Erythroblast (primary cell): ENCODE measurements at regions not wholly inside any gene's neighbourhood (a gene's known extent, or its start where the extent isn't known, plus 50 kb on each side); places are given as distances from the start of the nearest gene placed in this dataset.
A peak's percentile ranks its signal among the peaks of the same experiment; 100 is the strongest.
"Not testable (repeated sequence)": the region's sequence is repeated elsewhere in the genome, so short reads cannot be mapped to it uniquely, and the experiment has no call there.

Experiments used
- DNase-seq, 2 experiments: peaks; one replicate each; lab custom pipeline; 2025; lab: John Stamatoyannopoulos, UW
- GATA1 ChIP-seq: IDR thresholded peaks from 2 replicates; pipeline ENCODE4 v1.6.1; 2011; ENCODE audit warnings: low read depth, mild to moderate bottlenecking, control low read depth, low read length, moderate library complexity
- POLR2A ChIP-seq: IDR thresholded peaks from 2 replicates; pipeline ENCODE4 v1.6.1; 2011; ENCODE audit warnings: mild to moderate bottlenecking, low read length

DNA sequence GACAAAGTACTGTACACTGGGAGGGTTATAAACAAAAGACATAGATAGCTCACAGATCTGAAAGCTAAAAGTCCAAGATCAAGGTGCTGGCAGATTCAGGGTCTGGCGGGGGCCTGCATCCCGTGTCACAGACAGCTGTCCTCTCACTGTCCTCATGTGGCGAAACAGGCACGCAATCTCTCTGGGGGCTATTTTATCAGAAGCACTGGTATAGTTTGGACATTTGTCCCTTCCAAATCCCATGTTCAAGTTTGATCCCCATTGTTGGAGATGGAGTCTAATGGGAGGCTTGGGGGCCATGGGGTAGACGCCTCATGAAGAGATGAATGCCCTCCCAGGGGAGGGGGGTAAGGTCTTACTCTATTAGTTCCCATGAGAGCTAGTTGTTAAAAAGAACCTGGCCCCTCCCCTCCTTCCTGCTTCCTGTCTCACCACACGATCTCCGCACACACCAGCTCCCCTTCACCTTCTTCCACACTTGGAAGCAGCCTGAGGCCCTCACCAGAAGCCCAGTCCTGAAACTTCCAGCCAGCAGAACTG is 72.5 kb upstream of the UCN3 start:
- TF ChIP-seq POLR2A, result no peak
- no peak for TF ChIP-seq GATA1
- DNase-seq, result no peak

DNA sequence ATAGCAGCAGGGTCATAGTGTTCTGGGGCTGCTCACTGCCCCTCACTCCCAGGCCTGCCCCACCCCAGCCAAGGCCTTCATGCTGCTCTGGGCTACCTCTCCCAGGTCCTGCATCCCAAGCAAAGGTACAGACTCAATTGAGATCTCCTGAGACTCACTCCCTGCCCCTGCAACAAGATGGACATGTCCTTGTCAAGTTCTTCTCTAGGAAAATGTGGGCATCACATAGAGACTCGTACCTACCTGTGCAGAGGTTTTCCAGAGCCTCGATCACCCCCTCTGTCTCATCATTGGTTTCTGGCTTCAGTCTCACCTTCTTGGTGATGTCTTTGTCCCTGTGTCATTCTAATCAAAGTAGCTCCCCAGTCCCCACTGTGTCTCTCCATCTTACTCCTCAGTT is 71.8 kb upstream of the UCN3 start:
- DNase-seq, result not testable (repeated sequence)

DNA sequence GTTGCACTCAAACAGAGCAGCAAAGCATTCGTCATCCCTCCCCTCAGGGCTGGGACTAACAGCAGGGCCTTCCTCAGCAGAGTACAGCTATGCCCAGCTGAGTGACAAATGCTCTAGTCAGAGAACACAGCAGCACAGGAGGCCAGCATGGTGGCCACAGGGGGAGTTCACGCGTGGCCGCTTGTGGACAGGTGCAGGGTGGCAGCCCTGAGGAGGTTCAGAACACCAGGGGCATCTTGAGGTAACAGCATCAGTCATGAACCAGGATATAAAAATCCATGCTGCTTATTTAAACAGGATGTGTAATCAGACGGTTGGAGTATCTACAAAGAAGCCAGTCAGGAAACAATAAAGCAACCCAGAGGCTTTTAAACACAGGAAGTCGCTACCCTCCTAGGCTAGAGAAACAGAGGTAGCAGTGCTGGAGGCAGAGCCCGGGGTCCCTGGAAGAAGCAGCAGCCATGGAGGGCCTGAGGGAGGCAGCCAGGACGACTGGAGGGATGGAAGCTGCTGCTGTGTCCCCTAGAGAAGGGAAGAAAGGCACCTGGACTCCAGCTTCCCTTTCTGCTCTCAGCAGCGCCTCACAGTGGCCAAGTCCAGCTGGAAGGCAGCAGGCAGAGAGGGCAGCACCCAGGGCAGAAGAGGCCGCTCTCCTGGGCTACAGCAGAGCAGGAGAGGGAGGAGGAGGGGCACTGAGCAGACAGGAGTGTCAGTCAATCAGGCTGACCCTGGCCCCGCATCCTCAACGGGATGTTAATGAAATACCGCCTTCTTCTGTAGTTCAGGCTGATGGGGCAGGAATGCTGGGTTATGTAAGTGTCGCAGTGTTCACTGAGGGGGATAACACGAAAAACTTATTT is 70.8 kb upstream of the UCN3 start:
- DNase-seq, result peak; percentile 49 to 65
- TF ChIP-seq GATA1, result no peak

DNA sequence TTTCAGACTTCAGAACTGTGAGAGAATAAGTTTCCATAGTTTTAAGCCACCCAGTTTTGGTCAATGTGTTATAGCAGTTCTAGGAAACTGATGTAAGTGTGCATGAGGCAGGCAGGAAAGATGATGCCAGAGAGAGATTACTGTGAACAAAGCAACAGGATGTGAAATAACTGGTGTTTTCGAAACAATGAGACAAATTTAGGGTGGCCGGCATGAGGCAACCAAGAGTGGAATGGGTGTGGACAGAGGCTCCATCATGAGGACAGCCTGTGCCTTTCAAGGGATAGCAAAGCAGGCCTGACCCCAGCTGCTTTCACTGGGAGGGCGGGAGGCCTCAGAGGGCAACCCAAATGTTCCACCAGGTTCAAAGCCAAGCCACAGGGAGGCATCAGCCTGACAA is 67.3 kb upstream of the UCN3 start:
- no peak for DNase-seq
- TF ChIP-seq POLR2A (no peak), GATA1 (no peak)

DNA sequence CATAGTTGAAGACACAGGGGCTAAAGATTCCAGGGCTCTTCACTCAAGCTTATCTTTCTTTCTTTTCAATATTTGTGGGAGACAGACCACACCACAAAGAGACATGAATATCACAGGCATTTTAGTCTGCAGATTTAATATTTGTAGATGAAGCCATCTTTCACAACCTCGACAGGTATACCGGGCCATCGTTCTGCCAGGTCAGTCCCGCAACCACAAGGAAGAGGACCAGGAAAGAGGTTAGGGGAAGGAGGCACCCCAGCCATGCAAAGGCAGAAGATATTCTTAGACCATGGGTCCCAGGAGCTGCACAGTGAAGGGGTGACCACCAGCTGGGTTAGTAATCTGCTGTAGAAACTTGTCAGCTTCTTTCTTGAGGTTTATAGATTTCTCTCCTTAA is 66.8 kb upstream of the UCN3 start:
- TF ChIP-seq GATA1 (no peak), POLR2A (no peak)
- no peak for DNase-seq

DNA sequence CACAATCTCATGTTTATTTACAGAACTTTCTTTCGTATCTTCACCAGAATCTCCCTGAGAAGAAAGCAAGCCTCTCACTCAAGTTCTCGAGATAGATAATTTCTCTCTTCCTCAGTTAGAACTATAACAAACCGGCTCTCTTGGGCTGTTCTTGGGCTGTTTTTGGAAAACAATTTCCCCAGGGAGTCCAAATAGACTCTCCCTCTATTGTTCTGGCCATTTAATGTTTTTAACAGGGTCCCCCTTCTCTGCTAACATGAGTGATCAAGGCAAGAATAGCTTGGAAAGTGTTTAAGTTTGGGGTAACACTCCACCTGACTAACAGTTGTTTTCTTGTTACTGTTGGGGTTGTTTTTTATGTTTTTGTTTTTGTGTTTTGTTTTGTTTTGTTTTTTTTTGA is 64.8 kb upstream of the UCN3 start:
- TF ChIP-seq GATA1, result no peak
- no peak for TF ChIP-seq POLR2A
- DNase-seq, result no peak

DNA sequence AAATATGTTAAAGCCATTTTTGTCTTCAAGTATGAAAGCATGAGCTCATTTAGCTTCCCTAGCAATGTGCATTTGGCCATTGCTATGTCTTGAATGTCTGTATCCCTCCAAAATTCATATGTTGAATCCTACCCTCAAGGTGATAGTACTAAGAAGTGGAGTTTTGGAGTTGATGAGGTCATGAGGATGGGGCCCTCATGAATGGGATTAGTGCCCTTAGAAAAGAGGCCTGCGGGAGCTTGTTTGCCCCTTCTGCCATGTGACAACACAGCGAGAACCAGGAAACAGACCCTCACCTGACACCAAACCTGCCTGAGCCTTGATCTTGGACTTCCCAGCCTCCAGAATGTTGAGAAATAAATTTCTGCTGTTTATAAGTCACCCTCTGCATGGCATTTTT is 61.3 kb upstream of the UCN3 start:
- DNase-seq, result no peak
- TF ChIP-seq GATA1 (no peak), POLR2A (no peak)

DNA sequence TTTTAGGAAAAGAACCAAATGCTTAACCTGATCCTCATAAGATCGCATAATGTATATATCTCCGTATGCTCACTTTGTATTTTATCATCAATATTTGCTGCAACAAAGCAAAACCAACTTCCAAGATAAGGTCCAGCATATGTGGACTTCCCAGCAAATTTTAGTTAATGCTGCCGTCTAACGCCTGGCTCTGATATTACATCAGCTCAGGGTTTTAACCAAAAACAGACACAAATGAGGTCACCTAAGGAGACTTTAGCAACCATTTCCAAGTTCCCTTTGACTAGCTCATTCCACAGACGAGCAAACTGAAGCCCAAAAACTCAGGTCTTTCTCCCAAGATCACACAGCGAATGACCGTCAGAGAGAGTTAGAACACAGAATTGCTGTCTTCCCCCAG is 59.4 kb upstream of the UCN3 start:
- TF ChIP-seq POLR2A (no peak), GATA1 (no peak)
- DNase-seq, result no peak

DNA sequence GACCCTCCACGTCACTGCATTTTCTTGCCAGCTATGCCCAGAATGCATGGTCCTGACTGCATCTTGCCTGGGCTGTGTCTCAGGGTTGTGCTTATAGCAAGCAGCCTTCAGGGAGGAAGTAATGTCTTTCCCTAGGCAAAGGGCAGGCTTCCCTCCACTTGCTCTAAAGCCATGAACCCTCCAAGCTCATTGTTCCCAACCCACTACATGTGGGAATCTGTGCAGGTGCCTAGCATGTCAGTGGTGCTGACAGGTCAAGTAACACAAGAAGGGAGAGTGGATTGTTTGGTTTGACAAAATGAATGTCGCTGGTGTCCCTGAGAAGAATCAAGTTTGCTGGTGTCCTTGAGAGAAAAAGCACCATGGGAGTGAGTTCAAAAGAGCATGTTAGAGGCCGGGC is 53.9 kb upstream of the UCN3 start:
- DNase-seq, result no peak
- TF ChIP-seq POLR2A (no peak), GATA1 (no peak)

DNA sequence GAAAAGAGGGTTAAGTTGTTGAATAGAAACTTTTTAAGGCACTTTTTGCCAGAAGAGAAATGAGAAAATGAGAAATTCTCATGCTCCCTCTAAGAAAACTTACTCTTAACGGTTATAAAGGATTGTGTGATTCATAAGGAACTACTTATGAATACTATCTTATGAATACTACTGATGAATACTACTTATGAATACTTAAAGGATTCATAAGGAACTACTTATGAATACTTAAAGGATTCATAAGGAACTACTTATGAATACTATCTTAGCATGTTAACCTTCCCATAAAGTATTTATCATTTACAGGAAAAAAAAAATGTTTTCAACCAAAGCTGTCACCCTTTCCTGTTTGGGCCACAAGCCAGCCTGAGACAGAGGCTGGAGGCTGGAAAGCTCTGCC is 53.1 kb upstream of the UCN3 start:
- TF ChIP-seq POLR2A (no peak), GATA1 (no peak)
- no peak for DNase-seq

DNA sequence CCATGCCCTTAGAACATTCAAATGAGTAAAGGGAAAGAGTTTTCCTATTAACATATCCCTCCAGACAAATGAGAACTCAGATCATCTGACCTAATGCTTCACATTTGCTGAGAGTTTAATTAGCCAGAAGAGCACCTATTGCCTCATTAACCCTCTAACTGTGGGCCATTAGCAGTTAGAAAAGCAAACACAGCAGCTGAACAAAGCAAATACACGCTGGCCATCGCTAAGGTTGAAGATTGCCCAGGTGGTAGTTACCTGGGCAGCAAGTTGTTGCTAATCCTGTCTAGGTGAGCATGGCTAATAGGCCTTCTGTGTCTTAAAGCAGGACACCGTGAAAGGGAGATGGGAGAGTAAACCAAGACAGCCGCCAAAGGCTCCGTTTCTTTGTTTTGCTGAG is 49.9 kb upstream of the UCN3 start:
- no peak for DNase-seq
- TF ChIP-seq GATA1 (no peak), POLR2A (no peak)
